ENCODE measurements at regions not wholly inside any gene's neighbourhood (a gene's known extent, or its start where the extent isn't known, plus 50 kb on each side); places are given as distances from the start of the nearest gene placed in this dataset.

DNA sequence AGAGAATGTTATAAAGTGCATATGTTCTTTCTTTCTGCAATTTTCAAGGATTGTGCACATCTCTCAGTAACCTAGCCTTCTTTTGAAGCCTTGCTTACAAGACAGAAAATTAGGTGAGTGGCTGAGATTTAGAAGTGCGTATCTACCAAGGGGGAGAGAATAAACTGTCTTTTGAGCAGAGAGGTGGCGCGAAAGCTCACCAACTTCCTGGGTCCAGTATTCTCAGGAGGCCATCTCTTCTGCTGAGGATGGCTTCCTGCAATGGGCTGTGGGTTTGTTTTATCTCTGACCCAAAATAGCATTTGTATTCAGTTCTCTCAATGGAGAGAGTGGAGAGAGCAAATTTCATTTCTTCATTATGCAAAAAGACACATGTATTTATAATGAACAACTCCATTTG, 75.4 kb upstream of the RPS23 start:
- TF ChIP-seq, protein P1, sequence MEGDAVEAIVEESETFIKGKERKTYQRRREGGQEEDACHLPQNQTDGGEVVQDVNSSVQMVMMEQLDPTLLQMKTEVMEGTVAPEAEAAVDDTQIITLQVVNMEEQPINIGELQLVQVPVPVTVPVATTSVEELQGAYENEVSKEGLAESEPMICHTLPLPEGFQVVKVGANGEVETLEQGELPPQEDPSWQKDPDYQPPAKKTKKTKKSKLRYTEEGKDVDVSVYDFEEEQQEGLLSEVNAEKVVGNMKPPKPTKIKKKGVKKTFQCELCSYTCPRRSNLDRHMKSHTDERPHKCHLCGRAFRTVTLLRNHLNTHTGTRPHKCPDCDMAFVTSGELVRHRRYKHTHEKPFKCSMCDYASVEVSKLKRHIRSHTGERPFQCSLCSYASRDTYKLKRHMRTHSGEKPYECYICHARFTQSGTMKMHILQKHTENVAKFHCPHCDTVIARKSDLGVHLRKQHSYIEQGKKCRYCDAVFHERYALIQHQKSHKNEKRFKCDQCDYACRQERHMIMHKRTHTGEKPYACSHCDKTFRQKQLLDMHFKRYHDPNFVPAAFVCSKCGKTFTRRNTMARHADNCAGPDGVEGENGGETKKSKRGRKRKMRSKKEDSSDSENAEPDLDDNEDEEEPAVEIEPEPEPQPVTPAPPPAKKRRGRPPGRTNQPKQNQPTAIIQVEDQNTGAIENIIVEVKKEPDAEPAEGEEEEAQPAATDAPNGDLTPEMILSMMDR (IDR thresholded peaks at IDR 0.05; ENCODE audit: extremely low read depth, insufficient read depth, missing control alignments), result no peak
- in situ Hi-C loops (cut with MboI; ENCODE audit: low pct_unique_long_range_greater_than_20kb, low sequenced_read_pairs, unreplicated experiment), result no loop called here
- no peak for DNase-seq (ENCODE audit: low spot score)

DNA sequence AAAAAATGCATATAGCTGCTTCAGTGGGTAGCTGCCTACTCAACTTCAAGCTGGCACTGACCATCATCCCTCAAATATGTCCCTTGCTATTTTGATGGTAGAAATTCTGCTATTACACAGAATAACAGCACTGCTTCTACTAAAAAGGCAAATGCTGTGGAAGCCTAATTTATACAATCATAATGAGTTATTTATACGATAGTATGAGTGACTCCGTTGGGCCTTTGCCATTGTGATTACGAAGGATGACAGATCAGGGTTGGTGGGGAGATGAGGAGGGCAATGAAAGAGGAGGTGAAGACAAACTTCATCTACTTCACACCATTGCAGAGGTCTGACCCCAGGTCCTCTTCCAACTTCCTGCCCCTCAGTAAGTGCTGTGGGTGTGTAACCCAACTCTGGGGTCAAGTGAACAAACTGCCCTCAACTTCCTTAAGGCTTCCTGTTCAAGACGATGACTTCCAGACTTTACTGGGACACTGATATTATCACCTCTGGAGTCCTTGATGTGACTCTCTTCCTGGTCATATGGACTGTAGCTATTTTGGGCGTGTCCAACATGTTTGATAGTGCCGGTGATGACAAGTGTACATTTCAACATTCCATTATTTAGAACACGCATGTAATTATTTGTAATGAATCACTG, 74.1 kb upstream of the RPS23 start:
- no peak for DNase-seq (ENCODE audit: low spot score)
- TF ChIP-seq, protein P1 (IDR thresholded peaks at IDR 0.05; ENCODE audit: extremely low read depth, insufficient read depth, missing control alignments), result no peak
- in situ Hi-C loops (cut with MboI; ENCODE audit: low pct_unique_long_range_greater_than_20kb, low sequenced_read_pairs, unreplicated experiment), result no loop called here

DNA sequence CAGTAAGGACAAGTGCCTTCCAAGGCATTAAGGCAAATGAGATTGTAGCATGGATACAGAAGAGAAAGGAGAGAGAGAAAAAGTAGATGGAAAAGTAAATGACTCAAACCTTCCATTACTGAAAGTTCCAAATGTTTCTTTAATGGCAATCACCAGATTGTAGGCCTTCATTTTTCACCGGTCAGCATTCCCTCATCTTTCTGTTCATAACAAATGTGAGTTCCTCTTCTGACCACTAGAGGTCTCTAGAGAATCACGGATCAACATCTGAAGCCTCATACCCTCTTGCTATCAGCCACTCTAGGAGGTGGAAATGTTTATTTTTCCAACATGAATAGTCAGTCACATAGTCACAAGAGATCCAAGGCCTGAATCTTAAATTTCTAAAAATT, 73.6 kb upstream of the RPS23 start:
- in situ Hi-C loops (cut with MboI; ENCODE audit: low pct_unique_long_range_greater_than_20kb, low sequenced_read_pairs, unreplicated experiment), result no loop called here
- peak; percentile 46 for DNase-seq (ENCODE audit: low spot score)

DNA sequence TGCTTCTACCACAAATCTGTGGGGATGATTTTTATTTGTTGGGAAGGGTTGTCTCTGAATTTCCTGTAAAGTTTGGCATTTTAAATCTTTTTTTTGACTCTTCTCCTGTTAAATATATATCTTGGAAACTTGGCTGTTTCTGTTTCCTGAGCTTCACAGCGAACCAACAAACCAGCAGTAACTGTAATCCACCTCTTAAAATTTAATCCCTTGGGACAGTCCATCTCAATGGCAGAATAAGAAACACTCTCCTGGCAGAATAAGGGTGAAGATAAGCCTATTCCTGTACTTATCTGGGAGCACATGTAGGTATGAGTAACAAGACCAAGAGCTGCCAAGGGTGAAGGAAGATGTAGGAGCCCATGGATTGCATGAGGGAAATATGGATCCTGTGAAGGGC, 73.1 kb upstream of the RPS23 start:
- TF ChIP-seq, protein P1 (IDR thresholded peaks at IDR 0.05; ENCODE audit: extremely low read depth, insufficient read depth, missing control alignments), result no peak
- DNase-seq (ENCODE audit: low spot score), result no peak
- in situ Hi-C loops (cut with MboI; ENCODE audit: low pct_unique_long_range_greater_than_20kb, low sequenced_read_pairs, unreplicated experiment), result no loop called here

More for the DNA sequence above, 73.6 kb upstream of the RPS23 start:
- TF ChIP-seq, protein P1 (IDR thresholded peaks at IDR 0.05; ENCODE audit: extremely low read depth, insufficient read depth, missing control alignments), result peak; percentile 61

DNA sequence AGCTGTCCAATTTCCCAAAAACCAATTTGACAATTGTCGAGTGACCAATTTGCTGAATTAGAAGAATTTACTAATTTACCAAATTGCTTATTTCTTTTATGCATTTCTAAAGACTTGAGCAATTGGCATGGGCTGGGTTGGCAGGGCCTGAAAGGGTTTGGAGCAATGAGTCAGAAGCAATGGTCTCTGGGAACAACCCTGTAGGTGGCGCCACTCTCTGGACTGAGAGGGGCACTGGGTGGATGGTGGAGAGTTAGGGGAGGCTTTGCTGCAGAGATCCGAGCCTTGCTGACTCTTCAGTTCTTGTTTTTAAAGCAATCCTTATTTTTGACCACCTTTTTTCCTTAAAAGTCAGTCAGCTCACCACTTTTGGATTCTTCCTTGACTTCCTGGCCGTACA, 71.5 kb upstream of the RPS23 start:
- no peak for DNase-seq (ENCODE audit: low spot score)
- TF ChIP-seq, protein P1 (IDR thresholded peaks at IDR 0.05; ENCODE audit: extremely low read depth, insufficient read depth, missing control alignments), result peak; percentile 50
- in situ Hi-C loops (cut with MboI; ENCODE audit: low pct_unique_long_range_greater_than_20kb, low sequenced_read_pairs, unreplicated experiment), result no loop called here

DNA sequence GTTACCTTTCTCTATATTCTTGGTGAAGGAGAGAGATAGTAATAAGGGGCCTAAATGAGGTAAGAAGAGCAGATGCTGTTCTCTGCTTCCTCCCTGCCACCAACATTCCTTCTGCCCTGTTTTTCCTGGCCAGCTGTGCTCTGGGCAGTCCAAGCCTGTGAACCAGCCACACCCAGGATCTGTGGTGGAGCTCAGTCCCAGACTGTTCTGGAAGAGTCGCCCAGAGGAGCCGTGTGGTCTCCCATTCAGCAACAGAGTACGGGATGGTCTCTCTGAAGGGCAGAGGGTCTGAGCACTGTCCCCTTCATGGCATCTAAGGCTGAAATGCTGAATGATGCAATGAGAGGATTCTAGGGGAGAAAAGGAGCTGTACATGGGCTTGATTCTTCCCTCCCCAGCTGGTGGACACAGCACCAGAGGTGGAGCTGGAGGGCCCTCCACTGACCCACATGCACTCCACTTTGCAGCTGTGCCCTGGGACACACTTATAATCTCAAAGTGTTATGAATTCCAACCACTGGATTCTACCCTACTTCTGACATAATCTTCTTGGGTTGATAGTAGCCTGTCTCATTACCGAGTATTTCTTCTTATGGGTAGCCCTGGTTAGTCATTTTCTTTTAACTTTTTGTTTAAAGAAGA, 70.8 kb upstream of the RPS23 start:
- DNase-seq (ENCODE audit: low spot score), result no peak
- TF ChIP-seq, protein P1 (IDR thresholded peaks at IDR 0.05; ENCODE audit: extremely low read depth, insufficient read depth, missing control alignments), result no peak
- in situ Hi-C loops (cut with MboI; ENCODE audit: low pct_unique_long_range_greater_than_20kb, low sequenced_read_pairs, unreplicated experiment), result no loop called here
